GM12878 (cell line): ENCODE measurements at regions not wholly inside any gene's neighbourhood (a gene's known extent, or its start where the extent isn't known, plus 50 kb on each side); places are given as distances from the start of the nearest gene placed in this dataset.

Source experiments
- ATAC-seq: fragments of 200-7000 bp; cut with Tn5 transposase; 3 replicates; pipeline ENCODE4 v1.9.1; 2020; ENCODE audit warnings: mild to moderate bottlenecking, moderate library complexity
- BruUV-seq: library from RNA; stranded (reverse); fragments of 400-500 nt; replicated peaks from 2 replicates; lab custom pipeline; 2021; lab: Mats Ljungman, UMichigan
- CTCF ChIA-PET: fragments of 300-600 bp; sonication (Branson Sonifier 250); formaldehyde crosslinking; extraction: SDS; loops from one replicate; lab custom pipeline; 2021; ENCODE audit warnings: inconsistent platforms; lab: Yijun Ruan, JAX
- POLR2A ChIA-PET: fragments of 350-600 bp; formaldehyde crosslinking; extraction: SDS; loops from one replicate; lab custom pipeline; 2021; ENCODE audit warnings: inconsistent platforms; lab: Charles Lee
- RAD21 ChIA-PET: fragments of 300-600 bp; sonication (Branson Sonifier 250); formaldehyde crosslinking; loops from one replicate; lab custom pipeline; 2023; ENCODE audit warnings: antibody characterized with exemption; ENCODE audit not compliant: unreplicated experiment; lab: Charles Lee
- SMC1A ChIA-PET: fragments of 300-600 bp; sonication (Branson Sonifier 250); formaldehyde crosslinking; loops from one replicate; lab custom pipeline; 2023; ENCODE audit not compliant: unreplicated experiment, uncharacterized antibody; lab: Charles Lee
- DNase-seq: peaks from one replicate; pipeline ENCODE4 v3.0.0-alpha.2; 2011; ENCODE audit warnings: low read depth, low spot score
- FAIRE-seq: peaks from 3 replicates; lab custom pipeline; 2011; peaks lifted over from hg19 to GRCh38; lab: Jason Lieb, UNC
- H2AFZ ChIP-seq: 2 replicates; pipeline ENCODE4 v1.6.0; 2011; ENCODE audit warnings: low read depth, low read length, control low read depth; ENCODE audit not compliant: control insufficient read depth
- H3K27ac ChIP-seq: 2 replicates; pipeline ENCODE4 v1.5.1; 2011; ENCODE audit warnings: control low read depth; ENCODE audit not compliant: control insufficient read depth, insufficient read depth
- H3K27me3 ChIP-seq, 2 experiments: replicated peaks in 1 of 2; 2 replicates each; pipeline versions ENCODE4 v1.6.0 to v1.6.1; 2011; ENCODE audit warnings: low read length in 1 of 2; ENCODE audit not compliant: control insufficient read depth in 2 of 2, insufficient read depth in 2 of 2
- H3K36me3 ChIP-seq, 2 experiments: 2 replicates each; pipeline ENCODE4 v1.5.1; 2011; ENCODE audit warnings: low read length in 1 of 2; ENCODE audit not compliant: control insufficient read depth in 2 of 2, insufficient read depth in 2 of 2
- H3K4me1 ChIP-seq: 2 replicates; pipeline ENCODE4 v1.6.1; 2011; ENCODE audit warnings: mild to moderate bottlenecking, low read length, moderate library complexity, mixed read lengths; ENCODE audit not compliant: control insufficient read depth, insufficient read depth
- H3K4me2 ChIP-seq: 2 replicates; pipeline ENCODE4 v1.6.0; 2011; ENCODE audit warnings: control low read depth; ENCODE audit not compliant: control insufficient read depth, insufficient read depth
- H3K4me3 ChIP-seq: fragments of 200-600 bp; sonication (generic); 2 replicates; pipeline ENCODE4 v1.5.1; 2016
- H3K79me2 ChIP-seq: 2 replicates; pipeline ENCODE4 v1.6.0; 2011; ENCODE audit warnings: low read length; ENCODE audit not compliant: control insufficient read depth, insufficient read depth
- H3K9ac ChIP-seq: 2 replicates; pipeline ENCODE4 v1.8.0; 2011; ENCODE audit warnings: low read length, control low read depth, mixed read lengths; ENCODE audit not compliant: control insufficient read depth, insufficient read depth
- H3K9me3 ChIP-seq: replicated peaks from 3 replicates; pipeline ENCODE4 v1.5.1; 2011; ENCODE audit warnings: mild to moderate bottlenecking, low read length; ENCODE audit not compliant: control insufficient read depth, insufficient read depth
- H4K20me1 ChIP-seq: 2 replicates; pipeline ENCODE4 v1.6.0; 2011; ENCODE audit not compliant: control insufficient read depth, insufficient read depth
- SREBF2 ChIP-seq: IDR thresholded peaks from 2 replicates; pipeline ENCODE4 v1.6.1; 2012; ENCODE audit warnings: mild to moderate bottlenecking, low read length
- SRF ChIP-seq, 2 experiments: IDR thresholded peaks; 2 replicates each; pipeline ENCODE4 v1.6.1; 2011; ENCODE audit warnings: low read depth in 2 of 2, low read length in 2 of 2, mild to moderate bottlenecking in 1 of 2, moderate library complexity in 1 of 2
- ZNF207 ChIP-seq: fragments of 450-650 bp; IDR thresholded peaks from 2 replicates; pipeline ENCODE4 v1.6.1; 2014; ENCODE audit warnings: antibody characterized with exemption, mild to moderate bottlenecking, borderline replicate concordance
- ZNF274 ChIP-seq: IDR thresholded peaks from one replicate; pipeline ENCODE4 v1.8.0; 2011; ENCODE audit not compliant: insufficient read length, insufficient read depth
- WGBS: methylation state at CpG from one replicate; pipeline ENCODE4 v1.1.6; 2016; ENCODE audit warnings: low lambda C conversion rate; ENCODE audit not compliant: insufficient replicate concordance, insufficient coverage; ENCODE audit errors: missing lambda C conversion rate; 5-methylcytosine and 5-hydroxymethylcytosine counted together
- in situ Hi-C: fragments of 300-500 bp; cut with MboI; formaldehyde crosslinking; loops from 9 replicates; pipeline ENCODE4 v1.14.3; 2018; ENCODE audit warnings: mixed read lengths
- intact Hi-C: fragments of 100-400 bp; cut with micrococcal nuclease; formaldehyde crosslinking; loops from one replicate; pipeline ENCODE4 v1.14.2; 2022; ENCODE audit not compliant: unreplicated experiment
- TF ChIP-seq, protein P1 (sequence below): IDR thresholded peaks from 2 replicates; pipeline ENCODE4 v1.6.1; 2012; ENCODE audit warnings: low read depth, low read length, improper control_type of control experiment
- TF ChIP-seq, protein P2 (sequence below): fragments of 450-650 bp; IDR thresholded peaks from 2 replicates; pipeline ENCODE4 v1.6.1; 2017; ENCODE audit warnings: borderline replicate concordance
- TF ChIP-seq, protein P3 (sequence below): IDR thresholded peaks from 2 replicates; pipeline ENCODE4 v1.6.1; 2011; ENCODE audit warnings: borderline replicate concordance, low read depth, mild to moderate bottlenecking, moderate library complexity, mixed read lengths, low read length; ENCODE audit not compliant: insufficient read depth; ENCODE audit errors: extremely low read length
- TF ChIP-seq, protein P4 (sequence below): fragments of 450-650 bp; IDR thresholded peaks from 2 replicates; pipeline ENCODE4 v1.6.1; 2014; ENCODE audit warnings: mild to moderate bottlenecking

DNA sequence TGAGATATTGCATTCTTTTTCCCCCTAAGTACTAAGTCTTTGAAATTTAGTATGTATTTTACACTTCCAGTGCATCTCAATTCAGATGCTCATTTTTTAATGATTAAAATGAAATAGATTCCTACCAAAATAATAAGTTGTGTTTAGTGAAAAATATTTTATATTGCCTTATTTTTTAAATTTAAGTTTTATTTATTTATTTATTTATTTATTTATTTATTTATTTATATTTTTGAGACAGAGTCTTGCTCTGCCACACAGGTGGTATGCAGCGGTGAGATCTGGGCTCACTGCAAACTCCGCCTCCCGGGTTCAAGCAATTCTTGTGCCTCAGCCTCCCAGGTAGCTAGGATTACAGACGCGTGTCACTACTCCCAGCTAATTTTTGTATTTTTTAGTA lies 95.5 kb downstream of the RPS24 start:
- DNase-seq (no peak), ATAC-seq (no peak), FAIRE-seq (no peak)
- no peak overlapping the region for H3K27ac ChIP-seq
- H3K27me3 ChIP-seq = no peaks in the 10 kb centered on the region
- BruUV-seq = no TSS peak
- H3K36me3 ChIP-seq = no peaks in the 10 kb centered on the region
- ChIA-PET POLR2A (no interaction called here), SMC1A (no interaction called here), RAD21 (no interaction called here), CTCF (interaction anchor here (0.6 kb wide), 1 partner anchor 83 kb away, joined by 3 read pairs; no protein-coding TSS in a partner anchor)
- H2AFZ ChIP-seq = no peak overlapping the region
- no peak overlapping the region for H3K9ac ChIP-seq
- no peak overlapping the region for H3K4me2 ChIP-seq
- H3K9me3 ChIP-seq = no peaks in the 10 kb centered on the region
- in situ Hi-C loops (no loop called here), intact Hi-C loops (no loop called here)
- no peaks in the 10 kb centered on the region for H4K20me1 ChIP-seq
- no peak for TF ChIP-seq SREBF2
- TF ChIP-seq, protein P1, sequence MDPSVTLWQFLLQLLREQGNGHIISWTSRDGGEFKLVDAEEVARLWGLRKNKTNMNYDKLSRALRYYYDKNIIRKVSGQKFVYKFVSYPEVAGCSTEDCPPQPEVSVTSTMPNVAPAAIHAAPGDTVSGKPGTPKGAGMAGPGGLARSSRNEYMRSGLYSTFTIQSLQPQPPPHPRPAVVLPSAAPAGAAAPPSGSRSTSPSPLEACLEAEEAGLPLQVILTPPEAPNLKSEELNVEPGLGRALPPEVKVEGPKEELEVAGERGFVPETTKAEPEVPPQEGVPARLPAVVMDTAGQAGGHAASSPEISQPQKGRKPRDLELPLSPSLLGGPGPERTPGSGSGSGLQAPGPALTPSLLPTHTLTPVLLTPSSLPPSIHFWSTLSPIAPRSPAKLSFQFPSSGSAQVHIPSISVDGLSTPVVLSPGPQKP = no peak
- TF ChIP-seq, protein P2, sequence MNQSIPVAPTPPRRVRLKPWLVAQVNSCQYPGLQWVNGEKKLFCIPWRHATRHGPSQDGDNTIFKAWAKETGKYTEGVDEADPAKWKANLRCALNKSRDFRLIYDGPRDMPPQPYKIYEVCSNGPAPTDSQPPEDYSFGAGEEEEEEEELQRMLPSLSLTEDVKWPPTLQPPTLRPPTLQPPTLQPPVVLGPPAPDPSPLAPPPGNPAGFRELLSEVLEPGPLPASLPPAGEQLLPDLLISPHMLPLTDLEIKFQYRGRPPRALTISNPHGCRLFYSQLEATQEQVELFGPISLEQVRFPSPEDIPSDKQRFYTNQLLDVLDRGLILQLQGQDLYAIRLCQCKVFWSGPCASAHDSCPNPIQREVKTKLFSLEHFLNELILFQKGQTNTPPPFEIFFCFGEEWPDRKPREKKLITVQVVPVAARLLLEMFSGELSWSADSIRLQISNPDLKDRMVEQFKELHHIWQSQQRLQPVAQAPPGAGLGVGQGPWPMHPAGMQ = no peak
- TF ChIP-seq, protein P3, sequence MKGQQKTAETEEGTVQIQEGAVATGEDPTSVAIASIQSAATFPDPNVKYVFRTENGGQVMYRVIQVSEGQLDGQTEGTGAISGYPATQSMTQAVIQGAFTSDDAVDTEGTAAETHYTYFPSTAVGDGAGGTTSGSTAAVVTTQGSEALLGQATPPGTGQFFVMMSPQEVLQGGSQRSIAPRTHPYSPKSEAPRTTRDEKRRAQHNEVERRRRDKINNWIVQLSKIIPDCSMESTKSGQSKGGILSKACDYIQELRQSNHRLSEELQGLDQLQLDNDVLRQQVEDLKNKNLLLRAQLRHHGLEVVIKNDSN = no peak
- TF ChIP-seq ZNF207 = no peak
- TF ChIP-seq ZNF274 = no peak
- TF ChIP-seq, protein P4, sequence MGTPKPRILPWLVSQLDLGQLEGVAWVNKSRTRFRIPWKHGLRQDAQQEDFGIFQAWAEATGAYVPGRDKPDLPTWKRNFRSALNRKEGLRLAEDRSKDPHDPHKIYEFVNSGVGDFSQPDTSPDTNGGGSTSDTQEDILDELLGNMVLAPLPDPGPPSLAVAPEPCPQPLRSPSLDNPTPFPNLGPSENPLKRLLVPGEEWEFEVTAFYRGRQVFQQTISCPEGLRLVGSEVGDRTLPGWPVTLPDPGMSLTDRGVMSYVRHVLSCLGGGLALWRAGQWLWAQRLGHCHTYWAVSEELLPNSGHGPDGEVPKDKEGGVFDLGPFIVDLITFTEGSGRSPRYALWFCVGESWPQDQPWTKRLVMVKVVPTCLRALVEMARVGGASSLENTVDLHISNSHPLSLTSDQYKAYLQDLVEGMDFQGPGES = no peak
- TF ChIP-seq SRF (IDR thresholded peaks at IDR 0.05; ENCODE audit: low read depth in 2 of 2, low read length in 2 of 2) = no peak
- no peaks in the 10 kb centered on the region for H3K79me2 ChIP-seq
- 32% methylated on average over 5 of the region's 5 CpGs for WGBS
- no peak overlapping the region for H3K4me3 ChIP-seq
- no peaks in the 10 kb centered on the region for H3K4me1 ChIP-seq
